ENCODE measurements at regions not wholly inside any gene's neighbourhood (a gene's known extent, or its start where the extent isn't known, plus 50 kb on each side); places are given as distances from the start of the nearest gene placed in this dataset.

DNA sequence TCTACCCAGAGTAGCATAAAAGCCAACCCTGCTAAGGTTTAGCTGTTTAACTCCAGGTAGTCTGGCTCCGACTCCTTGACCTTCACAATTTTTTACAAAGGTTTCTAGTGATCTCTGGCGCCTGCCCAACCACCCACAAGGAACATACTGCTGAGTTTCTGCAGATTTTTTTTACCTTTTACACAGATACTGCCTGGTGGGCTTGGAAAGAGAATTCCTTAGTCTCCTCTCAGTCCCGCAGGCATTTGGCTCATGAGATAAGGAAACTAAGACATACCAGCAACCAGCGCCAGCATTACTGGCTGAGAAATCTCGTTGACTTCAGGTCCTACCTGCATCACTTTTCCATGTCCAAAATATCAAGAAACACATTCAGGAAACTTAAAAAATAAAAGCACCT, 51.1 kb upstream of the LYZL1 start:
- no peak for DNase-seq

DNA sequence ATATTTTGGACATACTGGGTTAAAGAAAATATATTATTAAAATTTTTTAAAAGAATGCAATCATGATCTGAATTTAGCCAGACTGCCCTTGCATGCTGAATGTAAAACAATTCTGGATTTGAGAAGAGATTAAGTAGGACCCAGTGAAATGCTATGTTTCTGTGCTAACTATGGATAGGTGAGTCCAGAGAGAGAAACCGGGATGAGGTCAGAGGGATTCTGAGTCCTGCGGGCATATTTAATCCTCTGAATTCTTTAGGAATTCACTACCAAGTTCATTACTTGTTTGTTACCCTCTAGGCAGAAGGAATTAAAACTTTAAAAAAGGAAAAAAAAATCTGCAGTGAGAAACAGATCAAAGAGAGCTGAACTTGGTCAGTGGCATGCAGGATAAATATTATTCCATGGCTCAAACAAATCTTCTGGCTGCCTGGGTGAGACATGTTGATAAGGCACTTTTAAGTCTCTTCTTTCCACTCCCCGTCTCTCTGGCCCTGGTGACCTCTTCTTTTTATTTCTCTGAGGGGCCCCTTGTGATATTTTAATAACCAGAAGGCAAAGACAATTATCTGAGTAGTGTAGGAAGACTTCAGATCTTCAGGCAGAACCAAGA, 50.2 kb upstream of the LYZL1 start:
- no peak for DNase-seq

All from CD4-positive, alpha-beta T cell treated with Interleukin-21 for 1 hour (primary cell).